ENCODE measurements at regions not wholly inside any gene's neighbourhood (a gene's known extent, or its start where the extent isn't known, plus 50 kb on each side); places are given as distances from the start of the nearest gene placed in this dataset.

GRCh38 chr9:109599711-109600110 is 101.6 kb upstream of the PTPN3 start:
- TF ChIP-seq CTCF (IDR thresholded peaks at IDR 0.05 in 4 of 5, conservative IDR thresholded peaks at IDR 0.05 in 1 of 5) (no peak), POLR2A (IDR thresholded peaks at IDR 0.05) (no peak)

Measured in gastrocnemius medialis (tissue), 4 donors.